GM20000 (cell line): ENCODE measurements at regions not wholly inside any gene's neighbourhood (a gene's known extent, or its start where the extent isn't known, plus 50 kb on each side); places are given as distances from the start of the nearest gene placed in this dataset.

ENCODE experiments used
- DNase-seq: peaks from one replicate; pipeline ENCODE4 v3.0.0; 2012; ENCODE audit warnings: low spot score
- TF ChIP-seq, protein P1 (sequence below): IDR thresholded peaks from 2 replicates; pipeline ENCODE4 v1.5.1; 2012; ENCODE audit warnings: mild to moderate bottlenecking, control low read depth; ENCODE audit errors: extremely low read depth, missing control alignments

DNA sequence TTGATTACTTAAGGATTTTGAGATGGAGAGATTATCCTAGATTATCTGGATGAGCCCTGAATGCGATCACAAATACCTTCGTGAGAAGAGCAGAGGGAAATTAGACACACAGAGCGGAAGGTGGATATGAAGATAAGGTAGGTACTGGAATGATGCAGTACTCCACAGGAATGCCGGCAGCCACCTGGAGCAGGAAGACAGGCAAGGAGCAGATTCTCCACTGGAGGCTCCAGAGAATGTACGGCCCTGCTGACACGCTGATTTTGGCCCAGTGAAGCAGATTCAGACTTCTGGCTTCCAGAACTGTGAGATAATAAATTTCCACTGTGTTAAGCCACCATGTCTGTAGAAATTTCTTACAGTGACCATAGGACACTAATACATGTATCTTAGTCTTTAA, 79.4 kb upstream of the PITX2 start:
- TF ChIP-seq, protein P1, sequence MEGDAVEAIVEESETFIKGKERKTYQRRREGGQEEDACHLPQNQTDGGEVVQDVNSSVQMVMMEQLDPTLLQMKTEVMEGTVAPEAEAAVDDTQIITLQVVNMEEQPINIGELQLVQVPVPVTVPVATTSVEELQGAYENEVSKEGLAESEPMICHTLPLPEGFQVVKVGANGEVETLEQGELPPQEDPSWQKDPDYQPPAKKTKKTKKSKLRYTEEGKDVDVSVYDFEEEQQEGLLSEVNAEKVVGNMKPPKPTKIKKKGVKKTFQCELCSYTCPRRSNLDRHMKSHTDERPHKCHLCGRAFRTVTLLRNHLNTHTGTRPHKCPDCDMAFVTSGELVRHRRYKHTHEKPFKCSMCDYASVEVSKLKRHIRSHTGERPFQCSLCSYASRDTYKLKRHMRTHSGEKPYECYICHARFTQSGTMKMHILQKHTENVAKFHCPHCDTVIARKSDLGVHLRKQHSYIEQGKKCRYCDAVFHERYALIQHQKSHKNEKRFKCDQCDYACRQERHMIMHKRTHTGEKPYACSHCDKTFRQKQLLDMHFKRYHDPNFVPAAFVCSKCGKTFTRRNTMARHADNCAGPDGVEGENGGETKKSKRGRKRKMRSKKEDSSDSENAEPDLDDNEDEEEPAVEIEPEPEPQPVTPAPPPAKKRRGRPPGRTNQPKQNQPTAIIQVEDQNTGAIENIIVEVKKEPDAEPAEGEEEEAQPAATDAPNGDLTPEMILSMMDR, result no peak
- no peak for DNase-seq

- TF ChIP-seq, protein P1, result no peak
- no peak for DNase-seq
Measured at GRCh38 chr4:110704748-110705439, 82.0 kb upstream of the PITX2 start.

DNA sequence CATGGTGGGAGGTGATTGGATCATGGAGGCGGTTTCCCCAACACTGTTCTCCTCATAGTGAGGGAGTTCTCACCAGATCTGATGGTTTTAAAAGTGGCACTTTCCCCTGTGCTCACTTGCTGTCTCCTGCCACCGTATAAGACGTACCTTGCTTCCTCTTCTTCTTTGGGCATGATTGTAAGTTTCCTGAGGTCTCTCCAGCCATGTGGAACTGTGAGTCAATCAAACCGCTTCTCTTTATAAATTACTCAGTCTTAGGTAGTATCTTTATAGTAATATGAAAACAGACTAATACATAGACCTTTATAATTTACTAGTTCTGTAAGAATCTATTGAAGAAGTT, 82.5 kb upstream of the PITX2 start:
- TF ChIP-seq, protein P1, result no peak
- DNase-seq, result no peak

- TF ChIP-seq, protein P1, result no peak
- DNase-seq, result no peak
Measured at GRCh38 chr4:110710070-110710469, 87.2 kb upstream of the PITX2 start.

DNA sequence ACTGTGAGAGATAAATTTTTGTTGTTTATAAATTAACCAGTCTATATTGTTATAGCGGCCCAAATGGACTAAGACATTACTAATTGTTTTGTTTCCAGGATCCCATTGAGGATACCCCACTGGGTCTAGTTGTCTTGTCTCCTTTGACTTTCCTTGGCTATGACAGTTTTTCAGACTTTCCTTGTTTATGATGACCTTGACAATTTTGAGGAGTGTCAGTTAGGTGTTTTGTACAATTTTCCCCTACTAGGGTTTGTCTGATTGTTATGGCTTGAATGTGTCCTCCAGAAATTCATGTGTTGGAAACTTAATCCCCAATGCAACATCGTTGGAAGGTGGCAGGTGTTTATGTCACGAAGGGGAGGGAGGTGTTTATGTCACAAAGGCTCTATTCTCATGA, 89.6 kb upstream of the PITX2 start:
- DNase-seq, result no peak
- TF ChIP-seq, protein P1, result no peak

DNA sequence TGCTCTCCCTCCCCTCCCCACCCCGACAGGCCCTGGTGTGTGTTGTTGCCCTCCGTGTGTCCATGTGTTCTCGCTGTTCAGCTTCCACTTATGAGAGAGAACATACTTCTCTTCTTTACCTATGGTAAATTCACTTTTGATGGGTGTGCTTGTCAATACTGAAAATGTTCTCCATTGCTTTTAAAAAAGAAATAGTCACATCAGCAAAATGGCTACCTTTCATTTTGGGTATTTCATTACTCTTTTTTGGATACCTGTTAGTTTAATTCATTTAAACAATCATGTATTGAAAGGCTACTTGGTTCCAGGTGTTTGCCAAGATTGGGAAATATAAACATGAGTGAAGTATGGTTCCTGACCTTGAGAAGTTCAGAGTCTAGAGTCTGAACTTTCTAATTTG, 107.4 kb upstream of the PITX2 start:
- DNase-seq, result no peak
- TF ChIP-seq, protein P1, result no peak

DNA sequence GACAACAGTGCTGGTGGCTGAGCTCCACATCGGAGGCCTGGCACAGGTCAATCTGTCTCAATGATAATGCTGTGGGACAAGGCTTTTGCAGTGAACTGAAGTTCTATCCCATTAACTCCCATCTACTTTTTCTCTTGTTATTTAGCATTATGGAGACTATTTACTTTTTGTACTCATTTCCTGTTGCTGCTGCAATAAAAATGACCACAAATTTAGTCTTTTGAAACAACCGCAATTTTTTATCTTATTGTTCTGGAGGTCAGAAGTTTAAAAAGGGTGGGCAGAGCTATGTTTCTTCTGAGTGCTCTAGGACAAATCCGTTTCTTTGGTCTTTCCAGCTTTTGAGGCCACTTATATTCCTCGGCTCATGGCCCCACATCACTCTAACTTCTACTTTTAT, 111.0 kb upstream of the PITX2 start:
- TF ChIP-seq, protein P1, result no peak
- no peak for DNase-seq
